ENCODE measurements at regions not wholly inside any gene's neighbourhood (a gene's known extent, or its start where the extent isn't known, plus 50 kb on each side); places are given as distances from the start of the nearest gene placed in this dataset.

DNA sequence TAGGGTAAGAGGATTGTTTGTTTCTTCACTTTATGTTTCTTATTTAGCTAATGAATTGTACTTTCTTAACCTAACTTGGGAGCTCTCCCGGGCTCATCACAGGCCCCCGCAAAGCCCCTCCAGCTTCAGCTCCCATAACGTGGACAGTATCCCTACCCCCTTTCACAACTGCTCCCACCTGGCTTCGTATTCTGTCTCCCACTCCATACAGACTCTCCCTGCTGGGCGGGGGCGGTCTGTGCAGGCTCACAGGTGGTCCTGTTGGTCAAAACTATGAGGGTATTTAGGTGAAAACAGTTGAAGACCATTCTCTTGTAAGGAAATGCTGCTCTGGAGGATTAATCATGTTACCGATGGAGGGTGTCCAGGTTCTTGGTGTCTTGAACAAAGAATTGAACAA is 805.3 kb downstream of the SEMA5A start:
- TF ChIP-seq CTCF (IDR thresholded peaks at IDR 0.05; ENCODE audit: low read depth, low read length) (no peak), EZH2phosphoT487 (IDR thresholded peaks at IDR 0.05; ENCODE audit: low read depth) (no peak)
